ENCODE measurements at regions not wholly inside any gene's neighbourhood (a gene's known extent, or its start where the extent isn't known, plus 50 kb on each side); places are given as distances from the start of the nearest gene placed in this dataset.

- no peak for TF ChIP-seq CTCF (IDR thresholded peaks at IDR 0.05)
- no peak for TF ChIP-seq POLR2A (IDR thresholded peaks at IDR 0.05)
Observed at GRCh38 chr13:76316998-76317527, 569.1 kb downstream of the KCTD12 start.

Data from Peyer's patch (tissue), 4 donors.